ENCODE measurements at regions not wholly inside any gene's neighbourhood (a gene's known extent, or its start where the extent isn't known, plus 50 kb on each side); places are given as distances from the start of the nearest gene placed in this dataset.

- Histone ChIP-seq H2AFZ (no peak overlapping the region), H3K9me3 (ENCODE audit: low read depth) (no peaks in the 10 kb centered on the region), H3K27me3 (no peaks in the 10 kb centered on the region), H3K79me2 (no peaks in the 10 kb centered on the region), H3K9me2 (replicated peaks; ENCODE audit: insufficient read depth) (no peaks in the 10 kb centered on the region), H4K20me1 (ENCODE audit: insufficient read depth, poor library complexity, severe bottlenecking) (no peaks in the 10 kb centered on the region), H3K4me1 (ENCODE audit: insufficient read depth) (no peaks in the 10 kb centered on the region), H3K27ac (no peak overlapping the region), H3K36me3 (replicated peaks; ENCODE audit: insufficient read depth, low read depth) (no peaks in the 10 kb centered on the region), H3K4me2 (no peak overlapping the region), H3K4me3 (no peak overlapping the region)
- TF ChIP-seq CTCF (IDR thresholded peaks at IDR 0.05; ENCODE audit: poor library complexity) = no peak
- no peak for DNase-seq (ENCODE audit: low spot score)
- 93% methylated on average over 16 of the region's 16 CpGs for WGBS (ENCODE audit: low lambda C conversion rate, missing lambda C conversion rate)
Observed at GRCh38 chr10:131843881-131844284, 56.9 kb upstream of the PPP2R2D start.

- Histone ChIP-seq H3K27me3 (no peaks in the 10 kb centered on the region), H3K4me1 (ENCODE audit: insufficient read depth) (no peaks in the 10 kb centered on the region), H3K4me2 (no peak overlapping the region), H4K20me1 (ENCODE audit: insufficient read depth, poor library complexity, severe bottlenecking) (no peaks in the 10 kb centered on the region), H3K27ac (no peak overlapping the region), H2AFZ (no peak overlapping the region), H3K4me3 (no peak overlapping the region), H3K9me2 (replicated peaks; ENCODE audit: insufficient read depth) (no peaks in the 10 kb centered on the region), H3K36me3 (replicated peaks; ENCODE audit: insufficient read depth, low read depth) (no peaks in the 10 kb centered on the region), H3K79me2 (no peaks in the 10 kb centered on the region), H3K9me3 (ENCODE audit: low read depth) (no peaks in the 10 kb centered on the region)
- WGBS (ENCODE audit: low lambda C conversion rate, missing lambda C conversion rate) = 94% methylated on average over 22 of the region's 22 CpGs
- TF ChIP-seq EZH2 (IDR thresholded peaks at IDR 0.05; ENCODE audit: borderline replicate concordance) (no peak), EZH2phosphoT487 (IDR thresholded peaks at IDR 0.05; ENCODE audit: low read depth, severe bottlenecking, unreplicated experiment) (no peak), CTCF (IDR thresholded peaks at IDR 0.05; ENCODE audit: poor library complexity) (no peak)
- DNase-seq (ENCODE audit: low spot score) = no peak
Observed at GRCh38 chr10:131844529-131845084, 56.2 kb upstream of the PPP2R2D start.

- TF ChIP-seq EZH2phosphoT487 (IDR thresholded peaks at IDR 0.05; ENCODE audit: low read depth, severe bottlenecking, unreplicated experiment) (no peak), EZH2 (IDR thresholded peaks at IDR 0.05; ENCODE audit: borderline replicate concordance) (no peak), CTCF (IDR thresholded peaks at IDR 0.05; ENCODE audit: poor library complexity) (no peak)
- Histone ChIP-seq H3K27me3 (no peaks in the 10 kb centered on the region), H3K4me2 (no peak overlapping the region), H3K4me3 (no peak overlapping the region), H3K36me3 (replicated peaks; ENCODE audit: insufficient read depth, low read depth) (no peaks in the 10 kb centered on the region), H3K79me2 (no peaks in the 10 kb centered on the region), H4K20me1 (ENCODE audit: insufficient read depth, poor library complexity, severe bottlenecking) (no peaks in the 10 kb centered on the region), H3K4me1 (ENCODE audit: insufficient read depth) (no peaks in the 10 kb centered on the region), H3K9me2 (replicated peaks; ENCODE audit: insufficient read depth) (no peaks in the 10 kb centered on the region), H3K9me3 (ENCODE audit: low read depth) (no peaks in the 10 kb centered on the region), H2AFZ (no peak overlapping the region), H3K27ac (no peak overlapping the region)
- WGBS (ENCODE audit: low lambda C conversion rate, missing lambda C conversion rate) = 93% methylated on average over 26 of the region's 26 CpGs
- no peak for DNase-seq (ENCODE audit: low spot score)
Observed at GRCh38 chr10:131845505-131846239, 55.1 kb upstream of the PPP2R2D start.
